Endodermal cell (in vitro differentiated cells): ENCODE measurements at regions not wholly inside any gene's neighbourhood (a gene's known extent, or its start where the extent isn't known, plus 50 kb on each side); places are given as distances from the start of the nearest gene placed in this dataset.

Experiments used
- DNase-seq: peaks from one replicate; pipeline ENCODE4 v3.0.0-alpha.2; 2017
- H3K27ac ChIP-seq: 2 replicates; pipeline ENCODE4 v1.5.1; 2013; ENCODE audit warnings: mild to moderate bottlenecking, low read depth, low read length, moderate library complexity
- H3K27me3 ChIP-seq: 2 replicates; pipeline ENCODE4 v1.6.1; 2013; ENCODE audit warnings: mild to moderate bottlenecking, low read length, moderate library complexity; ENCODE audit not compliant: insufficient read depth, control insufficient read depth, poor library complexity, severe bottlenecking
- H3K36me3 ChIP-seq: 2 replicates; pipeline ENCODE4 v1.7.0; 2013; ENCODE audit warnings: mild to moderate bottlenecking, low read length, moderate library complexity; ENCODE audit not compliant: control insufficient read depth, insufficient read depth
- H3K4me1 ChIP-seq: one replicate; pipeline ENCODE4 v1.7.0; 2013; ENCODE audit warnings: low read length; ENCODE audit not compliant: control insufficient read depth, insufficient read depth
- H3K4me3 ChIP-seq: 2 replicates; pipeline ENCODE4 v1.5.1; 2013; ENCODE audit warnings: mild to moderate bottlenecking, low read length, moderate library complexity
- H3K9ac ChIP-seq: 2 replicates; pipeline ENCODE4 v1.6.1; 2013; ENCODE audit warnings: mild to moderate bottlenecking, low read length, moderate library complexity; ENCODE audit not compliant: poor library complexity, severe bottlenecking; ENCODE audit errors: extremely low read depth
- H3K9me3 ChIP-seq: 2 replicates; pipeline ENCODE4 v1.6.1; 2013; ENCODE audit warnings: mild to moderate bottlenecking, low read length, moderate library complexity; ENCODE audit not compliant: control insufficient read depth
- H3K27ac Mint-ChIP-seq: 2 replicates; pipeline ENCODE4 v1.8.0; 2020; ENCODE audit warnings: mixed read lengths
- H3K27me3 Mint-ChIP-seq: 2 replicates; pipeline ENCODE4 v1.8.0; 2021; ENCODE audit warnings: mild to moderate bottlenecking, mixed read lengths; ENCODE audit not compliant: insufficient read depth
- H3K36me3 Mint-ChIP-seq: 2 replicates; pipeline ENCODE4 v1.8.0; 2020; ENCODE audit warnings: low read depth, mixed read lengths
- H3K4me1 Mint-ChIP-seq: 2 replicates; pipeline ENCODE4 v1.8.0; 2020; ENCODE audit warnings: mixed read lengths
- H3K4me3 Mint-ChIP-seq: 2 replicates; pipeline ENCODE4 v1.8.0; 2020; ENCODE audit warnings: mild to moderate bottlenecking, moderate library complexity, mixed read lengths
- H3K9me3 Mint-ChIP-seq: 2 replicates; pipeline ENCODE4 v1.8.0; 2020; ENCODE audit warnings: mild to moderate bottlenecking, mixed read lengths
- WGBS, 2 experiments: methylation state at CpG; one replicate each; pipeline versions ENCODE4 v1.1.5 to v1.1.7; 2013; ENCODE audit warnings: missing lambda C conversion rate in 2 of 2, mixed read lengths in 1 of 2; ENCODE audit not compliant: insufficient coverage in 1 of 2, insufficient read length in 1 of 2; 5-methylcytosine and 5-hydroxymethylcytosine counted together
- TF ChIP-seq, protein P1 (sequence below): fragments of 200-600 bp; sonication (generic); conservative IDR thresholded peaks from 2 replicates; pipeline ENCODE4 v1.5.0; 2021; ENCODE audit warnings: antibody characterized with exemption, mild to moderate bottlenecking

DNA sequence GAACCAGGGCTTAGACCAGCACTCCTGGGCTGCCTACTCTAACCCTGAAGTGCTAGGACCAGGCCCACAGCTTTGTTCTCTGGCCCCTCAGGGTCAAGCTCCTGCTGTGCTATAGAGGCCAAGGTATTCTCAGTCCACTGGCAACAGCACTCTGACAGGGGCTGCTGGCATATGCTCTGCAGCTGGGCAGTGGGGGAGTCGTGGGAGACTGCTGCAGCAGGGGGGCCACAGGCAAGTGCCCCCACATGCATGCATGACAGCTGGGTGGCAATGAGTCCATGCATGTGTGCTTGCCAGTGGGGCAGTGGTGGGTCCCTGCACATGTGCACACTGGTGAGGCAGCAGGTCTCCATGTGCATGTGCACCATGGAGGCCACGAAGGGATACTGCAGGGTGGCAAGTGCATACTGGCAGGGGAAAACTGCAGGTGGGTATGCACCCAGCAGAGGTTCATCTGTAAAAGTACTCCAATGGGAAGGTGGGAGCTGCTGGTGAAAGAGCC lies 364.9 kb upstream of the IRAK1BP1 start:
- Histone ChIP-seq H3K9ac (no peak overlapping the region), H3K9me3 (peaks cover 9% of the 10 kb centered on the region), H3K27me3 (no peaks in the 10 kb centered on the region), H3K36me3 (no peaks in the 10 kb centered on the region), H3K4me3 (no peak overlapping the region), H3K4me1 (no peaks in the 10 kb centered on the region), H3K27ac (no peak overlapping the region)
- Mint-ChIP-seq H3K27me3 (peaks cover 5% of the 10 kb centered on the region), H3K27ac (no peak overlapping the region), H3K4me1 (no peaks in the 10 kb centered on the region), H3K9me3 (peaks cover 13% of the 10 kb centered on the region), H3K36me3 (no peaks in the 10 kb centered on the region), H3K4me3 (no peak overlapping the region)
- TF ChIP-seq, protein P1, sequence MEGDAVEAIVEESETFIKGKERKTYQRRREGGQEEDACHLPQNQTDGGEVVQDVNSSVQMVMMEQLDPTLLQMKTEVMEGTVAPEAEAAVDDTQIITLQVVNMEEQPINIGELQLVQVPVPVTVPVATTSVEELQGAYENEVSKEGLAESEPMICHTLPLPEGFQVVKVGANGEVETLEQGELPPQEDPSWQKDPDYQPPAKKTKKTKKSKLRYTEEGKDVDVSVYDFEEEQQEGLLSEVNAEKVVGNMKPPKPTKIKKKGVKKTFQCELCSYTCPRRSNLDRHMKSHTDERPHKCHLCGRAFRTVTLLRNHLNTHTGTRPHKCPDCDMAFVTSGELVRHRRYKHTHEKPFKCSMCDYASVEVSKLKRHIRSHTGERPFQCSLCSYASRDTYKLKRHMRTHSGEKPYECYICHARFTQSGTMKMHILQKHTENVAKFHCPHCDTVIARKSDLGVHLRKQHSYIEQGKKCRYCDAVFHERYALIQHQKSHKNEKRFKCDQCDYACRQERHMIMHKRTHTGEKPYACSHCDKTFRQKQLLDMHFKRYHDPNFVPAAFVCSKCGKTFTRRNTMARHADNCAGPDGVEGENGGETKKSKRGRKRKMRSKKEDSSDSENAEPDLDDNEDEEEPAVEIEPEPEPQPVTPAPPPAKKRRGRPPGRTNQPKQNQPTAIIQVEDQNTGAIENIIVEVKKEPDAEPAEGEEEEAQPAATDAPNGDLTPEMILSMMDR: no peak
- no peak for DNase-seq
- 80% methylated on average over 2 of the region's 2 CpGs; no CpG with 5 or more reads in 1 of the 2 experiments for WGBS, 2 experiments

DNA sequence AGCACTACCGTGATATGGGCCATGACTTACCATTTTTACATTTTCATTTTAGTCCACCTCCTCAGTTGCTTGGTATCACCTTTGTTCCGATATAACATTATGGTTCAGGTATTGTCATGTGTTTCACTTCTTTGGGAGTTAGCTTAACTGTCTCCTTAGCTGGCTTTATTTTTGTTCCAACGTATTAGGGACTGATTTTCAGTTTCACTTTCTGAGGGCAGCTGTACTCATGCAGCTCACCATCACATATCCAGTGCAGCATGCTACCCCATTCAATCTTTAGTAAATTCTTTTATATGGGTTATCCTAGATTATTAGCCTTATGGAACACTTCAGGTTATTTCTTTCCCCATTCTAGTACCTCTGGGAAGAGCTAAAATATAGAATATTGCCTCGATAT lies 362.2 kb upstream of the IRAK1BP1 start:
- Histone ChIP-seq H3K27me3 (no peaks in the 10 kb centered on the region), H3K9me3 (peaks cover 12% of the 10 kb centered on the region), H3K27ac (no peak overlapping the region), H3K4me3 (no peak overlapping the region), H3K36me3 (no peaks in the 10 kb centered on the region), H3K4me1 (no peaks in the 10 kb centered on the region), H3K9ac (no peak overlapping the region)
- DNase-seq: no peak
- Mint-ChIP-seq H3K27ac (no peak overlapping the region), H3K27me3 (peaks cover 2% of the 10 kb centered on the region), H3K4me1 (no peaks in the 10 kb centered on the region), H3K36me3 (no peaks in the 10 kb centered on the region), H3K9me3 (peaks cover 27% of the 10 kb centered on the region), H3K4me3 (no peak overlapping the region)
- TF ChIP-seq, protein P1: no peak
- WGBS, 2 experiments: 93 to 94% methylated on average over 2 to 3 of the region's 4 CpGs

DNA sequence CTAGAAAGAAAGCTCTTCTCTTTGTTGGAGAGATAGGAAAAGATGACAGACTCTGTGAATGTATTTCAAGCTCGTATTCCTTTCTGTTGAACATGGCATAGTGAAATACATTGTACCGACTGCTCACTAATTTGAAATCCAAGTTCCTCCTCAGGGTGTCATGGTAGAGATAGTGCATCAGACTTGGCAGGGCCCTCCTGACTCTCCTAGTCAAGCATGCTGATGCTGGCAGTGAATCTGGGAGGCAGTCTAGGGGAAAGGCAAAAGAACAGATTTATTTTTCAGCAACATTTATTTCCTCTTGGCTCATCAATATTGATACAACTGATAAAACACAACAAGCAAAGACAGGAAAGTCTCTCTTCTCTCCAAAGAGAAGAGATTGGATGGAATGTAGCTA lies 356.3 kb upstream of the IRAK1BP1 start:
- TF ChIP-seq, protein P1: no peak
- H3K27me3 ChIP-seq: no peaks in the 10 kb centered on the region
- H3K36me3 Mint-ChIP-seq: no peaks in the 10 kb centered on the region
- DNase-seq: no peak
- peaks cover 2% of the 10 kb centered on the region for H3K27me3 Mint-ChIP-seq
- no peaks in the 10 kb centered on the region for H3K36me3 ChIP-seq
- no peaks in the 10 kb centered on the region for H3K4me1 Mint-ChIP-seq
- H3K9me3 Mint-ChIP-seq: peaks cover 27% of the 10 kb centered on the region
- H3K27ac ChIP-seq: no peak overlapping the region
- peaks cover 12% of the 10 kb centered on the region for H3K9me3 ChIP-seq
- no peaks in the 10 kb centered on the region for H3K4me1 ChIP-seq
- H3K9ac ChIP-seq: no peak overlapping the region
- no peak overlapping the region for H3K4me3 Mint-ChIP-seq
- H3K4me3 ChIP-seq: no peak overlapping the region
- 93 to 94% methylated on average over 2 of the region's 2 CpGs for WGBS, 2 experiments
- no peak overlapping the region for H3K27ac Mint-ChIP-seq
